BJ (cell line): ENCODE measurements at regions not wholly inside any gene's neighbourhood (a gene's known extent, or its start where the extent isn't known, plus 50 kb on each side); places are given as distances from the start of the nearest gene placed in this dataset.
"Not testable (repeated sequence)": the region's sequence is repeated elsewhere in the genome, so short reads cannot be mapped to it uniquely, and the experiment has no call there.

Experiments
- CTCF ChIA-PET: fragments of 350-600 bp; formaldehyde crosslinking; extraction: SDS; loops from one replicate; lab custom pipeline; 2021; ENCODE audit warnings: antibody characterized with exemption, inconsistent platforms; lab: Yijun Ruan, JAX
- POLR2A ChIA-PET: fragments of 300-600 bp; sonication (Branson Sonifier 250); formaldehyde crosslinking; extraction: SDS; loops from one replicate; lab custom pipeline; 2021; ENCODE audit warnings: antibody characterized with exemption; lab: Charles Lee
- DNase-seq: peaks from one replicate; pipeline ENCODE4 v3.0.0-alpha.2; 2011; ENCODE audit warnings: low read depth
- H3K27me3 ChIP-seq: 2 replicates; pipeline ENCODE4 v1.6.0; 2011; ENCODE audit warnings: low read length; ENCODE audit not compliant: control insufficient read depth, insufficient read depth
- H3K36me3 ChIP-seq: 2 replicates; pipeline ENCODE4 v1.5.1; 2011; ENCODE audit warnings: low read length; ENCODE audit not compliant: control insufficient read depth, insufficient read depth
- H3K4me3 ChIP-seq: 2 replicates; pipeline ENCODE4 v1.5.1; 2011; ENCODE audit warnings: low read depth, mild to moderate bottlenecking, control low read depth, low read length
- CTCF ChIP-seq: IDR thresholded peaks from 2 replicates; pipeline ENCODE4 v1.5.1; 2011; ENCODE audit warnings: low read depth, mild to moderate bottlenecking, control low read depth, inconsistent platforms, low read length, moderate library complexity; ENCODE audit not compliant: insufficient read depth

- ChIA-PET POLR2A (no interaction called here), CTCF (no interaction called here)
- no peak for TF ChIP-seq CTCF
- DNase-seq, result no peak
- no peaks in the 10 kb centered on the region for H3K36me3 ChIP-seq
- no peaks in the 10 kb centered on the region for H3K27me3 ChIP-seq
- no peak overlapping the region for H3K4me3 ChIP-seq
These were observed 231.5 kb upstream of the SETMAR start for GRCh38 chr3:4071481-4072184.

GRCh38 chr3:4077278-4077677 lies 225.9 kb upstream of the SETMAR start:
- DNase-seq, CTCF ChIA-PET: not testable (repeated sequence)

DNA sequence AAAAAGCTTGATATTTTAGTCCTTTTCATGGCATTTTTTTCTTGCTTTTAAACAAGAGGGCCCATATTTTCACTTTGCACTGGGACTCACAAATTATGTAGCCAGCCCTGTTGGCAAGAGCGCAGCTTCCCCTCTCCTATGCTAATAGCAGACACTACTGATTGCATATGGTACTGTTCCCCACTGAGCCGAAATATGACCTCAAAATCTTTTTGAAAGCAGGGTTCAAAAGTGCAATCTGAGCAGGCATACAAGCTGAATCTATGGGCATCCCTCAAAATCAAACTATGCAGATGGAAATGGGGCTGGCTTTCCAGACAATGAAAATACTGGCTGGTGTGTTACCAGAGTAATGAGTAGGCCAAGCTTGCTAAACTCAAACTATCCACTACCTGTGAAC lies 225.2 kb upstream of the SETMAR start:
- Histone ChIP-seq H3K27me3 (no peaks in the 10 kb centered on the region), H3K4me3 (no peak overlapping the region), H3K36me3 (no peaks in the 10 kb centered on the region)
- DNase-seq, result no peak
- TF ChIP-seq CTCF, result no peak
- CTCF ChIA-PET, result no interaction called here
- POLR2A ChIA-PET, result no interaction called here

More at GRCh38 chr3:4077278-4077677, 225.9 kb upstream of the SETMAR start:
- H3K36me3 ChIP-seq, H3K4me3 ChIP-seq, POLR2A ChIA-PET, H3K27me3 ChIP-seq: not testable (repeated sequence)

DNA sequence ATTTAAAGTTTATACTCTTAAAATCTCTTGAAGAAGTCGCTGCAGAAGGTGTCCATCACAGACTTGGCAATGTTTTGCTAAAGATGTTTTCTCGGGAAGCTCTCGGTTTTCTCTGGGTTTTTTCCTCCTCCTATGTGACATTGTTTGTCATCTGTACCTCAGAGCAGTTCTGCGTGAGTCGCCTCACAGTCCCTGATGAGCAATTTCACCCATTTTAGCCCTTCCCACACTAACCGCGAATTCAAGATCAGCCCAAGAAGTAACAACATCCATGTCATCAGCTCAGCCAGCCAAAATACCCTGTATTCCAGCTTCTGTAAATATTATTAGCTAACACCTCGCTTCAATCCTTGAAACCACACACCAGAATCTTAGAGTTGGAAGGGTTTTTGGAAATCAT lies 224.3 kb upstream of the SETMAR start:
- H3K36me3 ChIP-seq, result no peaks in the 10 kb centered on the region
- TF ChIP-seq CTCF, result no peak
- POLR2A ChIA-PET, result no interaction called here
- CTCF ChIA-PET, result interaction anchor here (1.2 kb wide), 1 partner anchor 41 kb away, joined by 3 read pairs; no protein-coding TSS in a partner anchor
- no peaks in the 10 kb centered on the region for H3K27me3 ChIP-seq
- no peak for DNase-seq
- no peak overlapping the region for H3K4me3 ChIP-seq

GRCh38 chr3:4079339-4080195 lies 223.6 kb upstream of the SETMAR start:
- TF ChIP-seq CTCF, result no peak
- ChIA-PET CTCF (interaction anchor here (1.2 kb wide), 1 partner anchor 40 kb away, joined by 3 read pairs; no protein-coding TSS in a partner anchor), POLR2A (no interaction called here)

More at GRCh38 chr3:4079339-4080195, 223.6 kb upstream of the SETMAR start:
- no peak for DNase-seq
- no peaks in the 10 kb centered on the region for H3K27me3 ChIP-seq
- H3K4me3 ChIP-seq, result no peak overlapping the region
- H3K36me3 ChIP-seq, result no peaks in the 10 kb centered on the region
